HG03108 (cell line): ENCODE measurements at regions not wholly inside any gene's neighbourhood (a gene's known extent, or its start where the extent isn't known, plus 50 kb on each side); places are given as distances from the start of the nearest gene placed in this dataset.

Experiments
- ATAC-seq: cut with Tn5 transposase; IDR thresholded peaks from one replicate; pipeline ENCODE4 v1.9.1; 2021; ENCODE audit warnings: moderate library complexity; ENCODE audit not compliant: unreplicated experiment

GRCh38 chr20:39394461-39394860, 432.3 kb downstream of the DHX35 start:
- no peak for ATAC-seq

- ATAC-seq = no peak
Measured at GRCh38 chr20:39390186-39390585, 428.0 kb downstream of the DHX35 start.

DNA sequence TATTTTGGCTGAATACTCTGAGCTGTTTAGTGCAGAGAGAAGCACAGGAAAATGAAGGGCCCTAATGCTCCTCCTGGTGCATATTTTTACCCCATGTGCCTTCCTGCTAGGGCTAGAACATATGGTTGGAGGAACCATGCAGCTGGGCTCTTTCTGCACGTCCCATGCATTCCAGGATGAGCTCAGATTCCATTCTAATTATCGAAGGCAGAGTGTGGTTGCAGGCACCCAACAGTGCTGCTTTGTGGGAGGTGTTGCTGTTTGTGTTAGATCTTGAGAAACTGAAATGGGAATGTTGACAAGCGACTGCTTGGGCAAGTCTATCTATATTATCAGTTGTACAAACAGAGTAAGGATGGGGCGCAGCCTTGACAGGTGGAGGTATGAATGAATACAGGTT, 419.5 kb downstream of the DHX35 start:
- no peak for ATAC-seq

DNA sequence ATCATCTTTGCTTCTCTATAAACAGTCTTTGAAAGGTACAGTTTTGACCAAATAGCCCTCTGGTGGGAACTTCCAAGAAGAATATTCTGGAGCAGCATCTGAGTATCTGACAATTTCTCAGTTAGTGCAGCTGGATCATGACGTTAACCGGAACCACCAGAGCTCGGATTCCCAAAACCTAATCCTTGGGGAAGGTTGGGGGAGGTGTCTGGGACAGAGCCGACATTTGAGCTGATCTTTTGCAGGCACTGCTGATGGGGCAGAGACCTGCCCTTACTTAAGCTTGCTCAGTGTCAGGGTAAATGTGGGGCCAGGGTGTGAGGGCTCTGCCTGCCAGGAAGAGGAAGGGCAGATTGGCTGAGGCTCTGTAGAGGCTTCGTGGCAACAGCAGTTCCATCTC, 416.6 kb downstream of the DHX35 start:
- no peak for ATAC-seq

- ATAC-seq = no peak
Measured at GRCh38 chr20:39376788-39377187, 414.6 kb downstream of the DHX35 start.

DNA sequence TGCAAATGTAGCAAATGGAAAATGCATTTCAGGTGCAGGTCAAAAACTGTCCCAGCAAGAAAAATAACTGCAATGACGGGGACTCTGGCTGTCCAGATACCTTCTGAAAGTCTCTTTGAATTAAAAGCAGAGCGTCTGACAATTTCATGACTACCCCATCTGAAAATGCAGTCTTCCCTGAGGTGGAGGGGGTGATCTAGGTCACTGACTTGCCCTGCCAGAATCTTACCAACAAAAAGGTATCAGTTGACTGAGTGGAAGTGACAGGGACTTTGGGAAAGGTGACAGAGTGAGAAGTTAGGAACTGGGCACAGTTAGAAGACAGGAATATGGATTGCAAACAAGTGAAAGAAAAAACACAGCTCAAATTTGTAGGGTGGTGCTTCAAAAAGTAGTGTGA, 402.2 kb downstream of the DHX35 start:
- ATAC-seq = no peak

DNA sequence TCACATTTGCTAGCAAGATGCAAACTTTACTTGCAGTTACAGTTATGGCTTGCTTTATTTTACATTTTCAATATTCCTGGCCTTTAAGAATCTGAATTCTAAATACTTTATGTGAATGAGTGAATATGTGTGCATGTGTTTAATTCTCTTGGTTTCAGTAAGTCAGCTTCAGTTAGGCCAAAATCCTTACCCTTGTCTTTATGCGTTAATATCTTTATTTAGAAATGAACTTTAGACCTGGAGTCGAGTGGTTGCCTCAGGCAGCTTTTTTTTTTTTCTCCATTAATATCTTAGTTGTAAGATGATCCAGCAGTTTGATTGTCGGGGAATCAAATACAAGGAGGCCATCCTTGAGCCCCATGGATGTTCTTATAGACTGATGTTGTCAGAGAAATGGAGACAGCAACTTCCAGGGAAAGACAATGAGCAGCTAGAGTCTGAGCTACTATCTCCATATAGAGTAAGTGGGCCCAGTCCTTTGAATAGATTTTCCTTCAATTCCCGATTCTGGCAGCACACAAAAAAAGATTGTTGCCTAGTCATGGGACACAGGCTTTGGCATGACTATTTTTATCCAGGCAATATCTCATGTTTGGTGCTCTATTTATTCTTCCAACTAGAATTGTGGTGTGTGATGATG, 398.0 kb downstream of the DHX35 start:
- ATAC-seq = no peak

- ATAC-seq = peak; percentile 51
Measured at GRCh38 chr20:39358052-39358451, 395.9 kb downstream of the DHX35 start.

- ATAC-seq = no peak
Measured at GRCh38 chr20:39356908-39357307, 394.8 kb downstream of the DHX35 start.

- no peak for ATAC-seq
Measured at GRCh38 chr20:39349240-39349639, 387.1 kb downstream of the DHX35 start.

DNA sequence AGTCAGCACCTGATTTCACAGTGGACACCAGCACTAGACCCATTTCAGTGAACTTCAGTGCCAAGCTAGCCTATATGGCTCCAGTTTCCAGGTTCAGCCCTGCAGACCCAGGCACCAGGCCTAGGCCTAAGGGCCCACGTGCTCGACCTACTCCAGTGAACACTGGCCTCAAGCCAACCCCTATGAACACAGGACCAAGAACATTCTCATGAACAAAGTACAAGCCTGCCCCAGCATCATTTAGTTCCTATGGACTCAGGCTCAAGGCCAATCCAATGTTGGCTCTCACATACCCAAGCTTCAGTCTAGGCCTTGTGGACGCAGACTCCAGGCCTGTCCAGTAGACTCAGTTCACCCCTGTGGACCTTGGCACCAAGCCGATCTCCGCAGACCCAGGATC, 385.5 kb downstream of the DHX35 start:
- ATAC-seq = no peak

DNA sequence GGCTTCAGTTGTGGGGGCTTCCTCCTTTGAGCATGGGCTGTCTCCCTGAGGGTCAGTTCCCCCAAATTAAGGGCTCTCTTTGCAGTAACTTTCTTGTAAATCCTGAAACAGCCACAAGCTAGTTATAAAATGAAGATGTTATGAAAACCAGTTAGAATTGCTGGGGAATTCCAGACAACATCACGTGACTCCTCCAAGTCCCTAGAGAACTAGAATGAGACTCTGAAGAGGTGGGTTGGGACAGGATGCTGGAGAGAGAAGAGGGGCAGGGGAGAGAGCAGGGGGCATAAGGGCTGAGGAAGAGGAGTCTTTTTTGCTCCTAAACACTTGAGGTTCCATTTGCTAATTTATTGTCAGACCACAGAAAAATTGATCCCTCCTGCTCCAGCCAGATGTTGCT, 380.3 kb downstream of the DHX35 start:
- no peak for ATAC-seq

- ATAC-seq = peak; percentile 98
Measured at GRCh38 chr20:39338469-39339376, 376.6 kb downstream of the DHX35 start.

DNA sequence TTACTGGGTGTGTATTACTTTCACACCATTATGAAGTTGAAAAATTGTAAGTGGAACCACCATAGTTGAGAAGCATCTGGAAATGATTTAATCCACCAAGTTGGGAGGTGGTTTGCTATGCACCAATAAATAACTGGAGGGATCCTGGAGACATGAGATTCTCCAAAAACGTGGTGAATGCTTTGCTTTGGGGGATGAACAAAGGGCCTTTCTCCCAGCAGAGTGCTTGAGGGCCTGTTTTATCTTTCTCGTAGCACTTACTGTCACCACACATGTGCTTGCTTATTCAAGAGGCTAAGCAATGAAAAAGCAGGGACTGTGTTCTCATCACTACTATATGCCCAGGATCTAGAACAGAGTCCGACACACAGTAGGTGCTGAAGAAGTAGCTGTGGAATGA, 371.1 kb downstream of the DHX35 start:
- no peak for ATAC-seq

DNA sequence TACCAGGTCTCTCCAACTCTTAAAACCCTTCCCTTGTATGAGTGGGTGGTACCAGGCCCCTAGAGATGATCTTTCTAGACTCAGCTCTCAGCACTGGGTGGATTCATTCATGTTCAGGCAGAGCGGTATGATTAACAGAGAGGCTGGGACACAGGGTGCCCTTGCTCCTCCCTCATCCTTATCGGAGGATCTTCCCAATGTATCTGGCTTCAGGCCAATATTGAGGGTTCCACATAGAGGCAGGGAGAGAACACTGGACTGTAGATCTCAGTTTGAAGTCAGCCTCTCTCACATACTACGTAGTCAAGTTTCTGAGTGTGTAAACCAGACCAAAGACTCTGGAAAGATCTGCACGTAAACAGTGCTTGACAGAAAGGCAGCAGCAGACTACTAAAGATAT, 366.2 kb downstream of the DHX35 start:
- ATAC-seq = no peak

DNA sequence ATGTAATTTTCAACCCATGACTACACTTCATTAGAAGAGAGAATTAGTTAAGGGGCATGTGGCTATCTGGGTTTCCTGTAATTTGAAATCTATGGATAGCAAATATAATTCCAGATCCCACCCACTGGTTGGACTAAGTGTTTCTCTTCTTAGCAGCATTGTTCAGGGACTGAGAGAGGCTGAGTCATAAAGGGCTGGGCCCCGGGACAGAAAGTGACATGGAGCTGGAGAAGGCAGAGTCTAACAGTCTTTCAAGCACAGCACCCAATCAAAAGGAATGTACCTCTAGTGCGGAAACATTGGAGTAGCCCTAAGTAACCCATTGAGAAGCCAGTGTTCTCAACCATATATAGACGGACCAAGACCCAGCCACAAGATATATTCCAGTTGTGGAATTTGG, 363.9 kb downstream of the DHX35 start:
- no peak for ATAC-seq

- no peak for ATAC-seq
Measured at GRCh38 chr20:39318911-39319310, 356.8 kb downstream of the DHX35 start.

GRCh38 chr20:39312676-39313075, 350.5 kb downstream of the DHX35 start:
- ATAC-seq = no peak

GRCh38 chr20:39311851-39312506, 349.8 kb downstream of the DHX35 start:
- no peak for ATAC-seq

DNA sequence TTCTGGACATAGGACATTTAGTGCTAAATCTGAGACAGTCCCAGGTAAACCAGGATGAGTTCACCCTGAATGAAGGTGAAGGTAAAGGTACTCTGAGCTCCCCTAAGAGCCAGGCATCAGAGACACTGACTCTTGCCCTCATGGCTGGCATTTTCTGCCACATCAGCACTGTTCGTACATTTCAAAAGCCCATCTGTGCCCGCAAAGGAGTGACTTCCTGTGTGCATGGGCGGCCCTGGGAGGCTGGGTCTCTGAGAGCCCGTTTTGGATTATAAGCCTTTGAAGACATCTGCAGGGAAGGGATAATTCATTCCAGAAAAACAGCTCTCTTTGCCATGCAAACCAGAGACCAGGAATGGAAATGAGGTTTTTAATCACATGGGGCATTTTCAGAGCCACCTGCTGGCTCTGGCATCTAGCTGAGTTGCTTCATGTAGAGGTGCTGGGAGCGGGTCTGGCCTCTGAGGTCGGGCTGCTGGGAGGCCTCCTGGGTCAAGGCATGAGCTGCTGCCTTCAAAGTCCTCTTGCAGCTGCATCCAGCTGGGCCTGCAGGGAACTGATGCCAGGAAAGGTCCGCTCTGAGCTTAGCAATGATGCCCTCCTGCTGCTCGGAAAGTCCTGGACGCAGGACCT, 348.3 kb downstream of the DHX35 start:
- ATAC-seq = no peak

DNA sequence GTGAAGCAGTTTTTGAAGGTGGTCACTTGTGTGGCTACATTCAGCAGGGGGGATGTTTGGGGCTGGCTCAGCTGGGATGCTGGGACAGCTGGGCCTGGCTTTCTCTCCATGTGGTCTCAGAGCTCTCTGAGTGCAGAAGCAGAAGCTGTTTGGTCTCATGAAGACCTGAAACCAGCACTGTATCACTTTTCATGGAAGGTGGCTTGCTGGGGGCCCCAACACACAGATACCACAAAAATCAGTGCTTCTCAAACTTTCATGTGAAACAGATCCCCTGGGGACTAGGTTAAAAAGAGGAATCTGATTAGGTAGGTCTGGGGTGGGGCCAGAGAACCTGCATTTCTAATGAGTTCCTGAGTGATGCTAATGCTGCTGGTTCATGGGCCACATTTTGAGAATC, 347.3 kb downstream of the DHX35 start:
- ATAC-seq = no peak
